ENCODE measurements at regions not wholly inside any gene's neighbourhood (a gene's known extent, or its start where the extent isn't known, plus 50 kb on each side); places are given as distances from the start of the nearest gene placed in this dataset.
"Not testable (repeated sequence)": the region's sequence is repeated elsewhere in the genome, so short reads cannot be mapped to it uniquely, and the experiment has no call there.

DNA sequence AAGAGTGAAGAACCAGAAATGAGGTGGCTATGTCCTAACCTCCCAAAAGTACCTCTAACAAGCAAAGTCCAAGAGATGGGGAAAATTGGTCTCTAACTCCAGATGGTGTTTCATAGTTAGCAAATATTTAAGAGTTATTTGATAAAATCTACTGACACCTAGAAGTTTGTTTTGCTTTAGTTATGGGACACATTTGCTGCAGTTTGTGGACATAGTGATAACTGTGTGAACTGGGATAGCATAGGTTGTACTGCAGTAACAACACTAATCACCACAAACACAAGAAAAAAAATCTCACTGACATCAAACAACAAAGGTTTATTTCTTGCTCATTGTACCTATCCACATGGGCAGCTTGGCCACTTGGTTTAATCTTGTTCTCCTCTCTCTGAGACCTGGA is 965.0 kb upstream of the SPRY2 start:
- H3K27ac Mint-ChIP-seq = no peak overlapping the region
- no peaks in the 10 kb centered on the region for H3K4me1 Mint-ChIP-seq
- H3K27me3 Mint-ChIP-seq = no peaks in the 10 kb centered on the region
- ATAC-seq (replicated peaks) = no peak
- no peaks in the 10 kb centered on the region for H3K36me3 Mint-ChIP-seq (ENCODE audit: low read depth)
- H3K9me3 Mint-ChIP-seq = peaks cover 5% of the 10 kb centered on the region
- H3K4me3 Mint-ChIP-seq = no peak overlapping the region

DNA sequence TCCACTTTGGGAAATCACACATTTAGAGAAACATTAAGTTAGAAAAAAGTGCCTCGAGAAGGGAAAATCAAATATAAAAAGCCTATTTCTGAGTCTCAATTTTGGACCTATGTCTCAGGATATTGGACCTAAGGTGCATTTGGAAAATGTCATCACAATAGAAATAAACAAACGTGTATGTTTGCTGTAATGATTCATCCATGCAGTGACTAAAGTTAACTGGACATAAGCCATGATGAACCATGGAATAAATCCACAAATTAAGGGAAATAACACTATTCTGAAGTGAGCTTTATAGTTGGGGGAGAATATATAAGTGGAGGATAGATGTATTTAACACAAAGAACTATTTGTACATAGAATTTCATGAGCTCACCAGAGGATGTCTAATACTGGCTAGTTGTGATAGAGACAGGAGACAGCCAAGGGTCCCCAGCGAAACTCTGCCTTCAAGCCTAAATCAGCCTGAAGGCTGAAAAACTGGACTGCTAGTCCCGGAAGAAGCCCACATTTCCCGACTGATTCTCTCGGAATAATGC is 963.3 kb upstream of the SPRY2 start:
- Mint-ChIP-seq H3K4me3 (no peak overlapping the region), H3K27me3 (no peaks in the 10 kb centered on the region), H3K9me3 (peaks cover 5% of the 10 kb centered on the region), H3K36me3 (ENCODE audit: low read depth) (no peaks in the 10 kb centered on the region), H3K27ac (no peak overlapping the region), H3K4me1 (no peaks in the 10 kb centered on the region)
- ATAC-seq (replicated peaks) = no peak

GRCh38 chr13:81302677-81303076 is 961.8 kb upstream of the SPRY2 start:
- Mint-ChIP-seq H3K27ac (no peak overlapping the region), H3K4me1 (no peaks in the 10 kb centered on the region), H3K9me3 (peaks cover 5% of the 10 kb centered on the region), H3K36me3 (ENCODE audit: low read depth) (no peaks in the 10 kb centered on the region), H3K27me3 (no peaks in the 10 kb centered on the region), H3K4me3 (no peak overlapping the region)
- ATAC-seq (replicated peaks) = no peak

DNA sequence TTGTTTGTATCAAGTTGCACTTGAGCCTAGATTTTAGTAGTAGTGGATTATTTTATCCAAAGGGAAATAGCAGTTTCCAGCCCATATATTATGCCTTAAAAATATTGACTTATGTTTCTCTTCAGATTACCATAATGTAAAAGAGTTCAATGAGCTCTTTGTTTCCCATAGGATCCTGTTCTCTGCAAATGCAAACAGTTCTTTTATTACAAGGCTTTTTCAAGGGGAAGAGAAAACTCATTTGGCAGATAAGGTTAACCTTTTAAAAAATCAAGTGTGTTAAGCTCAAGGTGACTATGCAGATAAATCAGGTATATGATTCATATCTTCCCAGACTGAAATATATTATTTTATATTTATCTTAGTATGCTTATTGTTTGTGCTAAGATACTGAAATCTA is 961.2 kb upstream of the SPRY2 start:
- Mint-ChIP-seq H3K4me3 (no peak overlapping the region), H3K27ac (no peak overlapping the region), H3K36me3 (ENCODE audit: low read depth) (no peaks in the 10 kb centered on the region), H3K27me3 (no peaks in the 10 kb centered on the region), H3K9me3 (peaks cover 5% of the 10 kb centered on the region), H3K4me1 (no peaks in the 10 kb centered on the region)
- no peak for ATAC-seq (replicated peaks)

GRCh38 chr13:81295177-81295576 is 954.3 kb upstream of the SPRY2 start:
- Mint-ChIP-seq H3K4me1 (no peaks in the 10 kb centered on the region), H3K36me3 (ENCODE audit: low read depth) (no peaks in the 10 kb centered on the region), H3K4me3 (no peak overlapping the region), H3K27me3 (no peaks in the 10 kb centered on the region), H3K9me3 (peaks cover 10% of the 10 kb centered on the region), H3K27ac (no peak overlapping the region)
- no peak for ATAC-seq (replicated peaks)

GRCh38 chr13:81293594-81294164 is 952.8 kb upstream of the SPRY2 start:
- no peak for ATAC-seq (replicated peaks)
- Mint-ChIP-seq H3K27ac (no peak overlapping the region), H3K36me3 (ENCODE audit: low read depth) (no peaks in the 10 kb centered on the region), H3K27me3 (no peaks in the 10 kb centered on the region), H3K4me1 (no peaks in the 10 kb centered on the region), H3K4me3 (no peak overlapping the region), H3K9me3 (peaks cover 10% of the 10 kb centered on the region)

GRCh38 chr13:81283561-81283960 is 942.6 kb upstream of the SPRY2 start:
- no peak overlapping the region for H3K4me3 Mint-ChIP-seq
- no peaks in the 10 kb centered on the region for H3K36me3 Mint-ChIP-seq (ENCODE audit: low read depth)
- no peak overlapping the region for H3K27ac Mint-ChIP-seq
- ATAC-seq (replicated peaks) = no peak
- H3K27me3 Mint-ChIP-seq = no peaks in the 10 kb centered on the region
- no peaks in the 10 kb centered on the region for H3K4me1 Mint-ChIP-seq
- peaks cover 16% of the 10 kb centered on the region for H3K9me3 Mint-ChIP-seq

DNA sequence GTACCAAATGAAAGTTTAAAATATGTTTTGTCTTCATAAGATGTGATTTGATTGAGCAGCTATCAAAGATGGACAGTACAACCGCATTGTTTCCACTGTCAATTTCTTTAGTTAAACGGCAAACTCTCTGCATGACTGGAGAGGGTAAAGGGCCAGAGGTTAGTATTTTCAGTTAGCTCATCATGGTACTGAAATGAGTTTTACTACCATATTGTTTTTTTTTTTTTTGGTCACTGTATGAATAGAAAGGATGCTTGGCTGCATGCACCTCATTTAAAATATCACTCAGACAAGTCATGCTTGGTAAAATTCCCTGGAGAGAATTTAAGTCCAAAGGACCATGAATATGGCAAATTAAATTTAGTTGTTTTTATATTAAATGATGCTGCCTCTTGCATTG is 942.1 kb upstream of the SPRY2 start:
- ATAC-seq (replicated peaks) = no peak
- no peaks in the 10 kb centered on the region for H3K27me3 Mint-ChIP-seq
- H3K9me3 Mint-ChIP-seq = peaks cover 17% of the 10 kb centered on the region
- no peak overlapping the region for H3K27ac Mint-ChIP-seq
- no peak overlapping the region for H3K4me3 Mint-ChIP-seq
- H3K4me1 Mint-ChIP-seq = no peaks in the 10 kb centered on the region
- no peaks in the 10 kb centered on the region for H3K36me3 Mint-ChIP-seq (ENCODE audit: low read depth)

DNA sequence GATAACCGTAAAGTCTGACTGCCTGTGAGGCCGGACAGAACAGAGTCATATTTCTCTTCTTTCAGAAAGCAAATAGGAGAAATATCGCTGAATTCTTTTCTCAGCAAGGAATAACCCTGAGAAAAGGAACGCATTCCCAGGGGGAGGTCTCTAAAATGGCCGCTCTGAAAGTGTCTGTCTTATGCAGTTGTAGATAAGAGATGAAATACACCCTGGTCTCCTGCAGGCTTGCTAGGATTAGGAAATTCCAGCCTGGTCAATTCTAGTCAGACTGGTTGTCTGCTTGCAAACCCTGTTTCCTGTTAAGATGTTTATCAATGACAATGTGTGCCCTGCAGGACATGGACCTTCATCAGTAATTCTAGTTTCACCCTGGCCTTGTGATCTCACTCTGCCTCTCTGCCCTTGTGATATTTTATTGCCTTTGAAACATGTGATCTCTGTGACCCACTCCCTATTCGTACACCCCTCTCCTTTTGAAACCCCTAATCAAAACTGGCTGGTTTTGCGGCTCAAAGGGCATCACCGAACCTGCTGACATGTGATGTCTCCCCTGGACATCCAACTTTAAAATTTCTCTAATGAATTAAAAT is 934.8 kb upstream of the SPRY2 start:
- Mint-ChIP-seq H3K27ac (no peak overlapping the region), H3K27me3 (no peaks in the 10 kb centered on the region), H3K36me3 (ENCODE audit: low read depth) (no peaks in the 10 kb centered on the region), H3K9me3 (peaks cover 20% of the 10 kb centered on the region), H3K4me1 (no peaks in the 10 kb centered on the region), H3K4me3 (no peak overlapping the region)
- ATAC-seq (replicated peaks) = no peak

GRCh38 chr13:81247711-81248110 is 906.8 kb upstream of the SPRY2 start:
- Mint-ChIP-seq H3K27me3 (no peaks in the 10 kb centered on the region), H3K4me1 (no peaks in the 10 kb centered on the region), H3K27ac (no peak overlapping the region), H3K4me3 (no peak overlapping the region), H3K36me3 (ENCODE audit: low read depth) (no peaks in the 10 kb centered on the region), H3K9me3 (peaks cover 11% of the 10 kb centered on the region)
- ATAC-seq (replicated peaks) = no peak

GRCh38 chr13:81246556-81246955 is 905.6 kb upstream of the SPRY2 start:
- no peak for ATAC-seq (replicated peaks)
- Mint-ChIP-seq H3K27ac (no peak overlapping the region), H3K4me3 (no peak overlapping the region), H3K36me3 (ENCODE audit: low read depth) (no peaks in the 10 kb centered on the region), H3K27me3 (no peaks in the 10 kb centered on the region), H3K4me1 (no peaks in the 10 kb centered on the region), H3K9me3 (peaks cover 12% of the 10 kb centered on the region)

GRCh38 chr13:81244011-81244410 is 903.1 kb upstream of the SPRY2 start:
- Mint-ChIP-seq H3K4me1 (no peaks in the 10 kb centered on the region), H3K9me3 (peaks cover 12% of the 10 kb centered on the region), H3K4me3 (no peak overlapping the region), H3K36me3 (ENCODE audit: low read depth) (no peaks in the 10 kb centered on the region), H3K27me3 (no peaks in the 10 kb centered on the region), H3K27ac (no peak overlapping the region)
- no peak for ATAC-seq (replicated peaks)

DNA sequence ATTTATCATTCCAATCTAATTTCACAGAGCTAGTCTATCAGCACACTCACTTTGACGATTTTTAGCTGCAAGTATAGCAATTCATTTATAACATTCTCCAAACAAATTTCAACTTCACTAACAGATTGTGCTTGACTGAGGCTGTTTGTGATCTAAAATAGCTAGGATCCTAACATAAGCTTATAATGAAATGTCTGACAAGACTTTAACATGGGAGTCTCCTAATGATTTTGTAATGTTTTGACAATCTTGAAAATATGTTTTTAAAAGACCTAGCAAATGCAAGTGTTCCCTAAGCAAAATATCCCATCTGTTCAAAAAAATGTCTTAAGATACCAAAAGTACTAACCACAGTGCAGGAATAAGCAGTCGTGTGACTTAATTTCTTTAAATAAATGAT is 889.5 kb upstream of the SPRY2 start:
- H3K4me1 Mint-ChIP-seq = no peaks in the 10 kb centered on the region
- peaks cover 7% of the 10 kb centered on the region for H3K9me3 Mint-ChIP-seq
- no peaks in the 10 kb centered on the region for H3K27me3 Mint-ChIP-seq
- no peaks in the 10 kb centered on the region for H3K36me3 Mint-ChIP-seq (ENCODE audit: low read depth)
- H3K4me3 Mint-ChIP-seq = no peak overlapping the region
- ATAC-seq (replicated peaks) = no peak
- no peak overlapping the region for H3K27ac Mint-ChIP-seq

GRCh38 chr13:81226830-81227229 is 885.9 kb upstream of the SPRY2 start:
- H3K36me3 Mint-ChIP-seq (ENCODE audit: low read depth); H3K4me3 Mint-ChIP-seq; H3K27me3 Mint-ChIP-seq; H3K9me3 Mint-ChIP-seq; ATAC-seq (replicated peaks); H3K27ac Mint-ChIP-seq; H3K4me1 Mint-ChIP-seq: not testable (repeated sequence)

GRCh38 chr13:81224209-81224833 is 883.4 kb upstream of the SPRY2 start:
- H3K4me3 Mint-ChIP-seq = no peak overlapping the region
- H3K36me3 Mint-ChIP-seq (ENCODE audit: low read depth) = no peaks in the 10 kb centered on the region
- ATAC-seq (replicated peaks) = no peak
- no peak overlapping the region for H3K27ac Mint-ChIP-seq
- no peaks in the 10 kb centered on the region for H3K4me1 Mint-ChIP-seq
- H3K27me3 Mint-ChIP-seq = no peaks in the 10 kb centered on the region
- peaks cover 9% of the 10 kb centered on the region for H3K9me3 Mint-ChIP-seq

Measured in activated T-helper 17 cell treated with anti-CD3 and anti-CD28 coated beads, Interleukin-2, amount 50 U/mL, for 72 hours (primary cell).